ENCODE measurements at regions not wholly inside any gene's neighbourhood (a gene's known extent, or its start where the extent isn't known, plus 50 kb on each side); places are given as distances from the start of the nearest gene placed in this dataset.
"Not testable (repeated sequence)": the region's sequence is repeated elsewhere in the genome, so short reads cannot be mapped to it uniquely, and the experiment has no call there.

DNA sequence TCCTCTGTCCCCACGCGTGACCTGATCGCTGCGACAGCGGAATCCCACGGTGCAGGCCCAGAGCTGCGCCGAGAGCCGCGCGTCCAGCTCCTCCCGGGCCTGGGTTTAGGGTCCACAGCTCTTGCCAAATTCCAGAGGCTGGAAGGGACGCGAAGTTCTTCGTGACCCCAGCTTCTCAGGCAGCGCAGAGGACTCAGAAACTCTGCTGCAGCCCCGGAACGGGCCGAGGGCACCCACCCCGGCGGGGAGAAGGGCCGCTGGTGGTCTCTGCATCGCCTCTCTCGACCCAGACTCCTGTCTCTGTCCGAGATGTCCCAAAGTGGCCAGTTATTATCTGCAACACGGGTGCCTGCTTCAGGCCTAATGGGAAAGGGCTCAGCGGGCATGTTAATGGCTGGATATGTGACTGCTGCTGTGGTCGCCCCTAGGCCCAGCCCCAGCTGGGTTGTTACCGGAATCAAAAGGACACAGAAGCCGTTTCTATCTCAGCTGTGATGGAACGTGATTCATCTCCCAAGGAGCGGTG is 236.4 kb downstream of the VRK1 start:
- DNase-seq, result no peak

- DNase-seq, result no peak
Observed at GRCh38 chr14:97036086-97036852, 239.1 kb downstream of the VRK1 start.

- DNase-seq, result no peak
Observed at GRCh38 chr14:97039717-97040363, 242.7 kb downstream of the VRK1 start.

GRCh38 chr14:97046967-97047366 is 249.8 kb downstream of the VRK1 start:
- DNase-seq, result no peak

- DNase-seq, result no peak
Observed at GRCh38 chr14:97052001-97052400, 254.8 kb downstream of the VRK1 start.

- no peak for DNase-seq
Observed at GRCh38 chr14:97053941-97054340, 256.8 kb downstream of the VRK1 start.

DNA sequence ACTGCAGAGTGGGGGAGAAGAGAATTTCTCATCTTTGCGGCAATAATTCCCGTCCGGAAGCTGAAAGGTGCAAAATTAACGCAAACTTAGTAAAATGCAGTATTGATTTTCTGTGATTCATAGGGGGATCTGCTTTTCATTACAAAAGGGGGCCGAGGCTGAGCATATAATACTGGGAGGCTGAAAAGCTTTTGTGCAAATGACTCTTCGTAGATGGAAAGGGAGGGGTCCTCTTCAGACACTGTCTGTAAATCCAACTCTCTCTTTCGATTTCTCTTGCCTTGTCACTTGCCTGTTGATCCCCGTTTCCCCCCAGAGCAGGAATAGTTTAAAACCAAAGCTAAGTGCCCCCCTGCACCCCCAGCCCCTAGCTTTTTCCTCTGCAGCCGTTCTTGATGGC is 258.2 kb downstream of the VRK1 start:
- no peak for DNase-seq

DNA sequence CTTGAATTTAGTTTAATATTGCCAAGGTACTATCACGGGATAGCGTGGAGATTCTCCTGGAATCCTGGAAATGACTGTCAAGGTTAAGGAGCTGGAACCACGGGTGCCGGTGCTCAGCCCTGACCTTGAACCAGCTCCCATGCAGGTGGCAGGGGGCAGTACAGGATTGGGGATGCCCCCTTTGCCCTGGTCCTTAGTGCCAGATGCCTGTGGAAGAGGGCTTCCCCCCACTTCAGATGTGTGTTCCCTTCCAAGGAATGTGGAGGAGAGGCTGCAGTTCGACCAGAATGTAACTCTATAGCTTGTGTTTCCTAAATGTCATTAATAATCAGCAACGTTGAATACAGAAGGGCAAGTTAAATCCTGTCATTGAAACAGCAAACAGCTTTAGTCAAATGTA is 258.9 kb downstream of the VRK1 start:
- no peak for DNase-seq

GRCh38 chr14:97057238-97058073 is 260.3 kb downstream of the VRK1 start:
- DNase-seq, result no peak

DNA sequence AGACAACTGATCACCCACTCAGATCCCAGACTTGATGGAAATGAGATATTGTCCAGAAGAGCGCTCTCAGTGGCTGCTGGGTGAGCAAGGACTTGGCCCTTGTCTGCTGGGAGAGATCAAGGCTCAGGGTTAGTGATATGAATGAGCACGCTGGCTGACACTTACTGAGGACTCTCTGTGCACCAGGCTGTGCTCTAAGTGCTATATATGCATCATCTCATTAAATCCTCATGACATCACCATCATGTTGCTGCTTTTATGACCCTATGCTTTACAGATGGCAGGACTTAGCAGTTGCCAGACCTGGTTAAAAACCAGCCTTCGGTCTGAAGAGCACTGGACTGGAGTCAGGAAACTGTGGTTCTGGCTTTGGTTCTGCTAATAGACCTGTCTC is 260.9 kb downstream of the VRK1 start:
- no peak for DNase-seq

DNA sequence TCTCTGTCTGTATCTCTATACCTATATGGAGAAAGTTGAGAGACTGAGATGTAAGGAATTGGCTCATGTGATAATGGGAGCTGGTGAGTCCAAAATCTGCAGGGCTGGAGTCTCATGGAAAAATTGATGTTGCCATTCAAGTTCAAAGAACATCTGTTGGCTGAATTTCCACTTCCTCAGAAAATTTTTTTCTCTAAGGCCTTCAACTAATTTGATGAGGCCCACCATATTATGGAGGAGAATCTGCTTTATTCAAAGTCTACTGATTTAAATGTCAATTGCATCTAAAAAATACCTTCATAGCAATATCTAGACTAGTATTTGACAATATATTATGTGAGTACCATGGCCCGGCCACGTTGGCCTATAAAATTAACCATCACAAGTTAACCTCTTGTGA is 261.4 kb downstream of the VRK1 start:
- DNase-seq, result no peak

GRCh38 chr14:97061198-97061597 is 264.0 kb downstream of the VRK1 start:
- no peak for DNase-seq

DNA sequence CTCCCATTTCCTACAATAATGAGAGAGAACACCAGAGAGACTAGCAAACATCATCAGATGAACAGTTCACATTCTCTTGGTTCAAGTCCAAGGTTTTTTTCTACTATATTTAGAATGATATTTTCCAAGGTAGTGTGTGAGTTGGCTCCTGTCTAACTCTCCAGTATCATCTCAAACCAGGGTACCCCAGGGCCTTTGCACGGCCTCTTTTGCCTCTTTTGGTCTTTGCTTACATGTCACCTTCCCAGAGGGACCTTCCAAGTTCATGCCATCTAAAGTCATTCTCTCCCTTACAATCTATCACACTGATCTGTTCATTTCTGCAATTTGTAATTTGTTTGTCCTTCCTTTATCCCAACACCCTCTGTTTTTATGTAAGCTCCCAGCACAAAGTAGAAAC is 264.5 kb downstream of the VRK1 start:
- DNase-seq, result no peak

GRCh38 chr14:97065305-97066067 is 268.3 kb downstream of the VRK1 start:
- no peak for DNase-seq

DNA sequence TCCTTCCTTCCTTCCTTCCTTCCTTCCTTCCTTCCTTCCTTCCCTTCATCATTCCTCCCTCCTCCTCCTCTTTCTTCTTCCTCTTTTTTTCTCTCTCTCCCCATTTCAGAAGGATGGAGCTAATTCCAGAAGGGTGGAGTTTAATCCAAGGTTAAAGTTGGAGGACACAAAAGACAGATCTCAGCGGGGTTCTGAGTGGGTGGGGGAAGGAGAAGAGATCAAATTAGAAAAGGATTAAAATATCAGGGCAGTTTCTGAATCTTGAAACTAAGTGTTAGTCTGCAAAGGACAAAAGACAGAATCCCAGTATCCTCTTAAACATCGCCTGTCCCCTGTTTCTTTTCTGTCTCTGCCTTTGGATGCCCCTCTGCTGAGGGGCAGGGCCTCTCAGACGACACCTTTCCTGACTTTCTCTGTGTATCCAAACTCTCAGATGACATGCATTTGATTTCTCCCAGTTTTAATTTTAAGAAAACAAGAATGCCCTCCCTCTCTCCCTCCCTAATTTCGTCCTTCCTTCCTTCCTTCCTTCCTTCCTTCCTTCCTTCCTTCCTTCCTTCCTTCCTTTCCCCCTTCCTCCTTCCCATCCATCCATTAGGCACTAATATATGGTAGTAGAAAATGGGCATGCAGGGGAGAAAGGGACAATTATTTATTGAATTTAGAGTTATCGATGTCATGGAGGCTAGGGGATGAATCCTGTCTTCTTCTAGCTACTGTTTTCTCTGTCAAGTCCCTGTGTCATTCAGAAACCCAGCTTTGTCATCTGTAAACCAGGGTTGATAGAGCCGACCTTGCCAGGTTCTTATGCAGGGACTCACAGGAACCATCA is 269.1 kb downstream of the VRK1 start:
- no peak for DNase-seq

GRCh38 chr14:97068293-97068692 is 271.1 kb downstream of the VRK1 start:
- not testable (repeated sequence) for DNase-seq

DNA sequence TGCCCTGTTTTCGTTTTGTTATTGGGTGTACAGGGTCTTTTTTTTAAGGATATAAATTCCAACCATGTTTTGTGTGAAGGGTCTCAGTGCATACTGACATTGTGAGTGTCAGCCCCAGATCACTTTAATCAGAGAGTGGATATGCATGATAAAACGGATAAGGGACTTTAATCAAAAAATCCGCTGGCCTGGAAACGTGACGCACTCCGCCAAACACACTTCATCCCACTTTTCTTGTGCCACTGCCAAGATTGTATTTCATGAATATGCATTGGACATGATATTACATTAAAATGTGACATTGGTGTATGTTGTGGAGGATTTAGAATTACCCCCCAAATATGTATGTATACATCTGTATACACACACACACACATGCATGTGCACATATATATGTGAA is 273.1 kb downstream of the VRK1 start:
- DNase-seq, result no peak

- DNase-seq, result no peak
Observed at GRCh38 chr14:97071177-97071576, 274.0 kb downstream of the VRK1 start.

- no peak for DNase-seq
Observed at GRCh38 chr14:97073622-97074021, 276.4 kb downstream of the VRK1 start.

- DNase-seq, result no peak
Observed at GRCh38 chr14:97074456-97074855, 277.3 kb downstream of the VRK1 start.

GRCh38 chr14:97074856-97075255 is 277.7 kb downstream of the VRK1 start:
- DNase-seq, result no peak

DNA sequence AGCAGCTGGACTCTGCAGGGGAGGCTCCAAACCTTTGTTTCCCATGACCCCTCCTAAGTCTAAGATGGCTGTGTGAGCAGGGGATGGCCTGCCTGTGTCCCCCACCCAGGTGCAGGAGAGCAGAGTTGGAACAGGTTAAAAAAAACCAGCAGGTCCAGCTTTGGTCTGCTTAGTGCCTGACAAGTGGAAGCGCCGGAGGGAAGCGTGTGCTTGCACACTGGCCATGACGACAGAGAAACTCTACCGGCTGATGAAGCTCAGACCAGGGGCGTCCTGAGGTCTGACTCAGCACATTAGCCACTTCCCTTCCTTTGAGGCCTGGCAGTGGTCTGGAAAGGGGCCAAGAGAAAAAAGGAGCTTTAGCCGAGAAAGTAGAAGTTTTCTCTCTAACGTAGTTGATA is 280.1 kb downstream of the VRK1 start:
- no peak for DNase-seq
